IMR-90 (cell line): ENCODE measurements at regions not wholly inside any gene's neighbourhood (a gene's known extent, or its start where the extent isn't known, plus 50 kb on each side); places are given as distances from the start of the nearest gene placed in this dataset.

Source experiments
- CTCF ChIP-seq: conservative IDR thresholded peaks from 2 replicates; pipeline ENCODE4 v1.5.1; 2012; ENCODE audit warnings: mild to moderate bottlenecking, low read depth, low read length, improper control_type of control experiment
- RFX5 ChIP-seq: IDR thresholded peaks from 2 replicates; pipeline ENCODE4 v1.8.0; 2012; ENCODE audit warnings: low read depth, mild to moderate bottlenecking, low read length, moderate library complexity

- TF ChIP-seq CTCF (no peak), RFX5 (no peak)
These were observed 802.6 kb downstream of the PLA2G4A start for GRCh38 chr1:187631381-187631675.
